Breast epithelium (tissue), 3 donors: ENCODE measurements at regions not wholly inside any gene's neighbourhood (a gene's known extent, or its start where the extent isn't known, plus 50 kb on each side); places are given as distances from the start of the nearest gene placed in this dataset.

Source experiments
- CTCF ChIP-seq, 3 donors: fragments of 450-650 bp; IDR thresholded peaks; one replicate each; pipeline ENCODE4 v1.5.1; 2016 to 2017; ENCODE audit warnings: antibody characterized with exemption in 3 of 3, mild to moderate bottlenecking in 3 of 3, moderate library complexity in 3 of 3
- POLR2A ChIP-seq: fragments of 450-650 bp; IDR thresholded peaks from one replicate; pipeline ENCODE4 v1.6.1; 2016; ENCODE audit warnings: antibody characterized with exemption, mild to moderate bottlenecking, moderate library complexity
- POLR2AphosphoS5 ChIP-seq, 3 donors: sonication (generic); formaldehyde crosslinking; IDR thresholded peaks; one replicate each; pipeline ENCODE4 v1.6.1; 2017; ENCODE audit warnings: antibody characterized with exemption in 3 of 3

- TF ChIP-seq CTCF (IDR thresholded peaks at IDR 0.05) (no peak), POLR2AphosphoS5 (IDR thresholded peaks at IDR 0.05) (no peak), POLR2A (no peak)
Observed at GRCh38 chr4:108477527-108478108, 142.8 kb upstream of the RPL34 start.
